ENCODE measurements at regions not wholly inside any gene's neighbourhood (a gene's known extent, or its start where the extent isn't known, plus 50 kb on each side); places are given as distances from the start of the nearest gene placed in this dataset.

DNA sequence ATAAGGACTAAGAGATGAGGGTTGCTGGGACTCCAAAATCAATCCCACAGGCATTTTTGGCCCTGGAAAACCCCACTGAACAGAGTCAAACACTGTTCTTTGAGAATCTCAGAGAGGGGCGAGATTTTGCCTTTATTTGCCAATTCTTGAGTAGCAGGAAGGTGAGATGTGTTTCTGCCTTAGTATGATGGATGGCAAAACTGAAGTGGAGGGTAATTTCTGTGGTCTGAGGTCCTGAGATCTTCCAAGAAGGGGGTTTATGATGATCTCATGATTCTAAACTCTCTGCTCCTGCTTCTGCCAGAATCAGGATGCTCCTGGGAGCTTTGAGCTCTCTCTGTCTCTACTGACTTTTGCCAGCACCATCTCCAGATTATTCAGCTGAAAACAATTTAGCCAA lies 174.8 kb upstream of the CLINT1 start:
- H3K4me3 ChIP-seq (ENCODE audit: low read length) = no peak overlapping the region
- peaks cover 12% of the 10 kb centered on the region for H3K9me3 ChIP-seq (ENCODE audit: control insufficient read depth, low read depth, low read length)
- no peaks in the 10 kb centered on the region for H3K4me1 ChIP-seq (ENCODE audit: control insufficient read depth, low read depth, low read length)
- H3K9ac ChIP-seq (ENCODE audit: low read length) = no peak overlapping the region
- no peak overlapping the region for H3K27ac ChIP-seq (ENCODE audit: low read length)
- no peaks in the 10 kb centered on the region for H3K27me3 ChIP-seq (ENCODE audit: control insufficient read depth, insufficient read depth, low read length)
- no peaks in the 10 kb centered on the region for H3K36me3 ChIP-seq (ENCODE audit: control insufficient read depth, low read depth, low read length)

DNA sequence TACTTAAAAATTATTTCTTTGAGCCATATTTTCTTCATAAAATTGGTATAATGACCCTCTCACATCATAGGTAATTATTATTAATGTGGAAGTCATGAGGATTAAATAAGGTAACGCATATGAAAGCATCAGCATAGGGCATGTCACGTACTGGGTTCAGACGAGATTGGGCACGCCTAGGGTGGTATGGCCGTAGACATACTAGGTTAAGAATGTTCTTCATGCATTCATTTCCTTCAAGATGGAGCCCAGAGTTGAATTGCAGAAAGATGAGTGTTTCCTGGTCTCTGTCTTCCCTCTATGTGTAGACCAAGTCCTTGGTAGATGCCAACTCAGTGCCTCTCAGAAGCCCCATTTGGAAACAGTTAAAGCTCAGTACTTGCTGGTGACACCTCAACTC lies 174.1 kb upstream of the CLINT1 start:
- Histone ChIP-seq H3K4me3 (ENCODE audit: low read length) (no peak overlapping the region), H3K36me3 (ENCODE audit: control insufficient read depth, low read depth, low read length) (no peaks in the 10 kb centered on the region), H3K27ac (ENCODE audit: low read length) (no peak overlapping the region), H3K4me1 (ENCODE audit: control insufficient read depth, low read depth, low read length) (peaks cover 2% of the 10 kb centered on the region), H3K9me3 (ENCODE audit: control insufficient read depth, low read depth, low read length) (peaks cover 12% of the 10 kb centered on the region), H3K9ac (ENCODE audit: low read length) (no peak overlapping the region), H3K27me3 (ENCODE audit: control insufficient read depth, insufficient read depth, low read length) (no peaks in the 10 kb centered on the region)

DNA sequence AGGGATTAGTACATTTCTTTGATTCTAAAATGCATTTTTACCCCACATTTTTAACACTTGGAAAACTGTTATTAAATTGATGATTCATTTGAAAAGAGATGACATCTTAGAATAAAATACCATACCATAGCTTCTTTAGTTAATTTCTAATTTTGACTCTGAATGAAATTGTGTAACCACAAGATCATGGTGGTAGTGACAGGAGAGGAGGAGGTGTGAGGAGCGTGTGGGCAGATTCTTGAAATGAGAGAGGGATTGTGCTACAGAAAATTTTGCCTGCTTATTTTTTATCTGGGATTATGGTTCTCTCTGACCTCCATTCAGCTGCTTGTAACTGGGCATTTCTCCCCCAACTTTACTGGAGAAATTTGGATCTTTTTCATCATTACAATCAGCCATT lies 173.3 kb upstream of the CLINT1 start:
- Histone ChIP-seq H3K9me3 (ENCODE audit: control insufficient read depth, low read depth, low read length) (peaks cover 12% of the 10 kb centered on the region), H3K4me1 (ENCODE audit: control insufficient read depth, low read depth, low read length) (peaks cover 8% of the 10 kb centered on the region), H3K27me3 (ENCODE audit: control insufficient read depth, insufficient read depth, low read length) (no peaks in the 10 kb centered on the region), H3K4me3 (ENCODE audit: low read length) (no peak overlapping the region), H3K36me3 (ENCODE audit: control insufficient read depth, low read depth, low read length) (no peaks in the 10 kb centered on the region), H3K9ac (ENCODE audit: low read length) (no peak overlapping the region), H3K27ac (ENCODE audit: low read length) (no peak overlapping the region)

DNA sequence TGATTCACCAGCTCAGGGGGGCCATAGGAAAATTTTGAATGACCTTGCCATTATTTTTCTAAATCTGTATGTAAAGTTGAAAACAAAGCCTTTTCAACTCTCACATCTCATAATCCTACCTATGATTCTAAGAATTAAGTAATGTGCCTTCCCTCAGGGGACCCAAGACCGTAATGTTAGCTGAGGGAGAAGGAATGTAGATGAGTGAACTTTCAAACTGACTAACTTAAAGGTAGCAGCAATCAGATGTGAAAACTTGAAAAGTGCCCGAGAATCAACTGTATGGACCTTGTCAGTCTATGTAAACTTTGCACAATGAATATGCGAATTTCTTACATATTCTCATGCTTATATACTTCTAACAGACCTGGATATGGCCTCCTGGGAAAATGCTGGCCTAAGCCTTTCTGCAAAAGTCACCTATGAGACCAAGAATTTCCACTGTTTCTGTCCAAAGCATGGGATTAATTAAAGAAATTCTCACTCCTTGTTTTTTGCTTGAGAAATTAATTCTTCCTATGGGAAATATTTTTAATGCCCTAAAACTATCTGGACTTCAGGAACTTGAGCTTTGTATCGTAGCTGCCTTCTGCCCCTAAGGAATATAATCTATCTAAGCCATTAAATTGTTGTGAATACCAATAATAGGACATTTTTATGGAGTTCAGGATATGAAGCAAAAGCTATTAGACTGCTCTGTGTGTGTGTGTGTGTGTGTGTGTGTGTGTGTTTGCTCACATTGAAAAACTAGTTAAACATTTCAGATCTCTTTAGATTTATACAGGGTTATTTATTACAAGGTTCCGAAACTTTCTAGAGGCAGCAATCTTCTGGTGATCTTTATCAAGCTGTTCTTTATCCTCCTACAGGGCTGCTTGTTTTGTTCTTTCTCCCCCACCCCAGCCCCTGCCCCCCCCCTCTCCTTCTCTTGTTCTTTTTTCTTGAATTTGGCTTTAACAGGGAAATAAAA lies 169.1 kb upstream of the CLINT1 start:
- Histone ChIP-seq H3K4me1 (ENCODE audit: control insufficient read depth, low read depth, low read length) (peaks cover 8% of the 10 kb centered on the region), H3K9ac (ENCODE audit: low read length) (no peak overlapping the region), H3K27me3 (ENCODE audit: control insufficient read depth, insufficient read depth, low read length) (no peaks in the 10 kb centered on the region), H3K36me3 (ENCODE audit: control insufficient read depth, low read depth, low read length) (no peaks in the 10 kb centered on the region), H3K9me3 (ENCODE audit: control insufficient read depth, low read depth, low read length) (no peaks in the 10 kb centered on the region), H3K27ac (ENCODE audit: low read length) (no peak overlapping the region), H3K4me3 (ENCODE audit: low read length) (no peak overlapping the region)

DNA sequence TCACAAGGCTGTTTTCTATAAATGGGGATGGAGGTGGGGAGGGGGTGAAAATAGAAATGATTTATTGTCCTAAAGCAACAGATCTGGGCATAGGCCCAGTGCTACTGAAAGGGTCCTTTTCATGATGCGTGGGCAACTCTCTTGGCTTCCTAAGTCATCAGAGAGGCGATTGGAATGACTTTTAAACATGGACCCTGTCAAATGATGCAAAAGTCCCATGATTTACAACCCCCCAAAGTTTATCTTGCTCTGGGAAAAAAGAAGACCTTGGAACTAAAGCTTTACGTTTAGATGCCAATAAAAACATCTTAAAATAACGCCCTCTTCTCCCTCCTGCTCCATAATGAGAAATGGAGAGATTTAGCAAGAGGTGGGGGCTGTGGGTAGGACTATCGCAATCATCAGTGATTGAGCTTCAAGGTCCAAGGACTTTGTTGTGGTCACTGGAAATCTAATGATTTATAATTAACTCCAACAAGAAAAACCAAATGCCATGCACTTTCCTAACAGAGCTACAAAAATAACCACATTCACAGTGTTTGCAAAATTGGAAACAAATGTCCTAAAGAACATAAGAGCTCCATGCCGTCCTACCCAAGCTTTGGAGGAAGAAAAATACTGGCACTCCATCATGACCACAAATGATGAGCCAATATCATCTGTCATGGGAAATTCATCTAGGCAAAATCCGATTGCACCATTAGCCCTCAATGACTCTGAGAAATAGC lies 167.5 kb upstream of the CLINT1 start:
- Histone ChIP-seq H3K4me1 (ENCODE audit: control insufficient read depth, low read depth, low read length) (peaks cover 8% of the 10 kb centered on the region), H3K9me3 (ENCODE audit: control insufficient read depth, low read depth, low read length) (no peaks in the 10 kb centered on the region), H3K36me3 (ENCODE audit: control insufficient read depth, low read depth, low read length) (no peaks in the 10 kb centered on the region), H3K27ac (ENCODE audit: low read length) (no peak overlapping the region), H3K27me3 (ENCODE audit: control insufficient read depth, insufficient read depth, low read length) (no peaks in the 10 kb centered on the region), H3K9ac (ENCODE audit: low read length) (no peak overlapping the region), H3K4me3 (ENCODE audit: low read length) (no peak overlapping the region)

DNA sequence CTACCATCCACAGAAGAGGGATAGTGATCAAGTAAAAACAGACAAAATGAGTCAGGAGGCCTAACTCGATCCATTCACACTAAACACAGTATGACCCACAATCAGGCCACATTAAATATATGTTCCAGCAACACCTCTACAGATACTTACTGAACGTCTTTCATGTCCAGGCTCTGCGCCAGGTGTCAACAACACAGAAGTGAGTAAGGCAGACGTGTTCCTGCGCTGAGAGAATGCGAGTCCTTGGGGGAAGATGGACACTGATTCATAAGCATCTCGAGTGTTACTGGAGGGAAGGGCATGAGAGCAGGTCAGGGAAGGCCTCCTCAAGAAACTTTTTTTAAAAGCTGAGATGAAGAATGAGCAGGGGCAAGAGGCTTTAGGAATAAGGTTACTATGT lies 164.3 kb upstream of the CLINT1 start:
- no peaks in the 10 kb centered on the region for H3K36me3 ChIP-seq (ENCODE audit: control insufficient read depth, low read depth, low read length)
- no peak overlapping the region for H3K27ac ChIP-seq (ENCODE audit: low read length)

DNA sequence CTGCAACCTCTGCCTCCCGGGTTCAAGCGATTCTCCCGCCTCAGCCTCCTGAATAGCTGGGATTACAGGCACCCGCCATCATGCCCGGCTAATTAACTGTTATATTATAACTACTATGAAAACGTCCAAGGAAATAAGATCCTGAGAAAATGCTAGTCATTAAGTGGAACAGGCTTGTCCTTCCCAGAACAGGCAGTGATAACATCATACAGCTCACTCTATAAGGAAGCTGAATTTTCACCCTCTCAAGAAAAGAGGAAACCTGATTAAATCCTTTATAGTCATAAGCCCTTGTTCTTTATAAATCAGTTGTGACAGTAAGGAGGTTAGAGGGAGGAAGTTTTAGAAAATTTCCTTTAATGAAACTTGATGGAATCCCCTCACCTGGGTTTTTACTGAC lies 163.9 kb upstream of the CLINT1 start:
- no peaks in the 10 kb centered on the region for H3K9me3 ChIP-seq (ENCODE audit: control insufficient read depth, low read depth, low read length)
- H3K36me3 ChIP-seq (ENCODE audit: control insufficient read depth, low read depth, low read length) = no peaks in the 10 kb centered on the region
- H3K27me3 ChIP-seq (ENCODE audit: control insufficient read depth, insufficient read depth, low read length) = no peaks in the 10 kb centered on the region
- no peak overlapping the region for H3K27ac ChIP-seq (ENCODE audit: low read length)
- H3K9ac ChIP-seq (ENCODE audit: low read length) = no peak overlapping the region
- peaks cover 10% of the 10 kb centered on the region for H3K4me1 ChIP-seq (ENCODE audit: control insufficient read depth, low read depth, low read length)
- H3K4me3 ChIP-seq (ENCODE audit: low read length) = no peak overlapping the region

More for the DNA sequence above, 164.3 kb upstream of the CLINT1 start:
- H3K4me1 ChIP-seq (ENCODE audit: control insufficient read depth, low read depth, low read length) = peaks cover 14% of the 10 kb centered on the region
- H3K9me3 ChIP-seq (ENCODE audit: control insufficient read depth, low read depth, low read length) = no peaks in the 10 kb centered on the region
- no peak overlapping the region for H3K9ac ChIP-seq (ENCODE audit: low read length)
- no peak overlapping the region for H3K4me3 ChIP-seq (ENCODE audit: low read length)
- H3K27me3 ChIP-seq (ENCODE audit: control insufficient read depth, insufficient read depth, low read length) = no peaks in the 10 kb centered on the region

DNA sequence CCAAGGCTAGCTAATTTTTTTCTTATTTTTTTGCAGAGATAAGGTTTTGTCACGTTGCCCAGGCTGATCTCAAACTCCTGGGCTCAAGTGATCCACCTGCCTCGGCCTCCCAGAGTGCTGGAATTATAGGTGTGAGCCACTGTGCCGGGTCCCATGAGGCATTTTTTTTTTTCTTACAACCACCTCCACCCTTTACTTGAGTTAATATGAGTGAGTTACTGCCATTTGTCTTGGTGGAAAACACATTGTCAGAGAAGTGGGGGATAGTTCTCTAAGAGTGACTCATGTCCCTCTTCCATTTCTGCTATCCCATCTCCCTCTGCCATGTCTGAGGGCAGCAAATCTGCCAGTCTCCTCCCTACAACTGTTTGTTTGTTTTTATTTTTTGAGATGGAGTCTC lies 163.4 kb upstream of the CLINT1 start:
- H3K27me3 ChIP-seq (ENCODE audit: control insufficient read depth, insufficient read depth, low read length) = no peaks in the 10 kb centered on the region
- no peak overlapping the region for H3K4me3 ChIP-seq (ENCODE audit: low read length)
- no peak overlapping the region for H3K27ac ChIP-seq (ENCODE audit: low read length)
- H3K9me3 ChIP-seq (ENCODE audit: control insufficient read depth, low read depth, low read length) = no peaks in the 10 kb centered on the region
- no peaks in the 10 kb centered on the region for H3K36me3 ChIP-seq (ENCODE audit: control insufficient read depth, low read depth, low read length)
- peaks cover 6% of the 10 kb centered on the region for H3K4me1 ChIP-seq (ENCODE audit: control insufficient read depth, low read depth, low read length)
- H3K9ac ChIP-seq (ENCODE audit: low read length) = no peak overlapping the region

DNA sequence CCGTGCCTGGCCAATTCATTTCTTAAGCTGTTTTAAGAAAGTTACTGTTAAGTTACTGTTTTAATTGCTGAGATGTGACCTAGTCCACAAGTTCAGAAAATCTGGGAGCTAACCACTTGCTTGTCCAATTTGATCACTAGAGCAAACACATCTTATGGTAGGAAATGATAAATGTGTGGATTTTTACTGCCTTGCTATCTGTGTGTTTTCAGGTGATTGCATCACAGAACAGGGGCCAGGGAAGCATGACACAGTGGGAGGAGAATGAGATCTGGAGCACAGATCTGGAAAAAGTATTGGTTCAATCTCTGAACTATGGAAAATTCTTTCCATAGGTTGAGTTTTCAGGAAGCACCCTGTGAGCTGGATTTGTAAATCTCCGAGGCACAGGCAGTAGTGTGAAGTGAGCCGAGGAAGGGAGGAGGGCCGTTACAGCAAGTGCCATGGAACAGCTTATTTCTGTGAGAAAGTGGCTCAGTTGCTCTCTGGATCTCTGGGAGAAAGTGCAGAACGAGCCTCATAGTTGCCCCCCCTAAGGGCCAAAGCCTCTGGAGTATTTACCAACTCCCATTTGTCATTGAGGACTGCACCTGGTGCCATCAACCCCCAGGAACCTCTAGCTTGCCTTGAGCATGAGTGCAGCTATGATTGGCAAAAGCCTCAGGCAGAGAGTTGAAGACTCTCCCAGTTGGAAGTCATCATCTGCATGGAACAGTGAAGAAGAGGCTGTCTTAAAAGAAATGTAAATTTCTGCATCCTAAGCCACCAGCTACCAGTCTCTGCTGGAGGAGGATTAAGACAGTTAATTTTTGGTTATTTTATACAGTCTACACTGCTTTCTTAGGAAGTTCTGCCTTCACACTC lies 161.8 kb upstream of the CLINT1 start:
- no peak overlapping the region for H3K4me3 ChIP-seq (ENCODE audit: low read length)

DNA sequence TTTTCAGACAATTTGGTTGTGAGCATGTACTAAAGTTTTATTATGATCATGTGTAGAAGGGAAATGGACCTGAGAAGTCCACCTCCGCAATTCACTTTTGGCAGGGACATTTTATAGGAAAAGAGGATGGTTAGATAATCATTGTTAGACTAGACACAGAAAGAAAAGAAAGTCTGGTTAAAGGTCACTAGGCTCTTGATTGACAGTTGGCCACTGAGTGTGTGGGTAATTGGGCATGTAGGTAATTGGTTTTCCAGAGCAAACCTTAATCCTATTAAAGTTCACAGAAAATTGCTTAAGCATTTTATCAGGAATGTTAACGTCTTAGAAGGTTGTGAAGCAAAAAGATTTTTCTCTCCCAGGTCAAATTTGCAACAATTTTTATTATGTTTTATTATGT lies 158.5 kb upstream of the CLINT1 start:
- Histone ChIP-seq H3K9me3 (ENCODE audit: control insufficient read depth, low read depth, low read length) (no peaks in the 10 kb centered on the region), H3K4me1 (ENCODE audit: control insufficient read depth, low read depth, low read length) (peaks cover 21% of the 10 kb centered on the region), H3K9ac (ENCODE audit: low read length) (no peak overlapping the region), H3K4me3 (ENCODE audit: low read length) (no peak overlapping the region), H3K27ac (ENCODE audit: low read length) (no peak overlapping the region), H3K36me3 (ENCODE audit: control insufficient read depth, low read depth, low read length) (no peaks in the 10 kb centered on the region), H3K27me3 (ENCODE audit: control insufficient read depth, insufficient read depth, low read length) (no peaks in the 10 kb centered on the region)

More for the DNA sequence above, 161.8 kb upstream of the CLINT1 start:
- Histone ChIP-seq H3K27ac (ENCODE audit: low read length) (no peak overlapping the region), H3K36me3 (ENCODE audit: control insufficient read depth, low read depth, low read length) (no peaks in the 10 kb centered on the region), H3K9ac (ENCODE audit: low read length) (no peak overlapping the region), H3K27me3 (ENCODE audit: control insufficient read depth, insufficient read depth, low read length) (no peaks in the 10 kb centered on the region), H3K9me3 (ENCODE audit: control insufficient read depth, low read depth, low read length) (no peaks in the 10 kb centered on the region), H3K4me1 (ENCODE audit: control insufficient read depth, low read depth, low read length) (peaks cover 6% of the 10 kb centered on the region)

DNA sequence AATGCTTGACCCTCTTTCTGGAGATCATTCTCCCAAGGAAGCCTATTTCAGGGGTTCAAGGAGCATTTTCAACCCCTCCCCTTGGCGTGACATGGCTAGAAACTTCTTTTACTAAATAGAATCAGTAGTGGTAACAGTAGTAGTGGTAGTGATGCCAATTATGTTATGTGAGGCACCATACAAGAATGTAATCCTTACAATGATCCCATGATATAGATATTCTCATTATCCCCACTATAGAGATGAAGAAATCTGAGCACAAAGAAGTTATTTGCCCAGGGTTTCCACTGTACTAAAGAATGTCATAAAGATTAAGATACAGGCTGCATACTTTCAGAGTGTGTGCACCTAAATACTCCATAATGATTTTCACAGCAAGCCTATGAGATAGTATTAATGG lies 155.4 kb upstream of the CLINT1 start:
- Histone ChIP-seq H3K27me3 (ENCODE audit: control insufficient read depth, insufficient read depth, low read length) (no peaks in the 10 kb centered on the region), H3K4me3 (ENCODE audit: low read length) (no peak overlapping the region), H3K9ac (ENCODE audit: low read length) (no peak overlapping the region), H3K27ac (ENCODE audit: low read length) (no peak overlapping the region), H3K9me3 (ENCODE audit: control insufficient read depth, low read depth, low read length) (no peaks in the 10 kb centered on the region), H3K36me3 (ENCODE audit: control insufficient read depth, low read depth, low read length) (no peaks in the 10 kb centered on the region), H3K4me1 (ENCODE audit: control insufficient read depth, low read depth, low read length) (peaks cover 17% of the 10 kb centered on the region)

Measured in iPS-18a (cell line).